NT2/D1 (cell line): ENCODE measurements at regions not wholly inside any gene's neighbourhood (a gene's known extent, or its start where the extent isn't known, plus 50 kb on each side); places are given as distances from the start of the nearest gene placed in this dataset.

Experiments
- SUZ12 ChIP-seq: IDR thresholded peaks from 2 replicates; pipeline ENCODE4 v1.6.1; 2011; ENCODE audit not compliant: insufficient read length, insufficient read depth; ENCODE audit errors: extremely low read depth
- YY1 ChIP-seq: IDR thresholded peaks from 2 replicates; pipeline ENCODE4 v1.6.1; 2011; ENCODE audit not compliant: insufficient read length, insufficient read depth
- ZNF274 ChIP-seq: IDR thresholded peaks from 2 replicates; pipeline ENCODE4 v1.6.1; 2011; ENCODE audit warnings: mild to moderate bottlenecking, low read depth, low read length

- TF ChIP-seq YY1: no peak
- TF ChIP-seq ZNF274: no peak
- no peak for TF ChIP-seq SUZ12
Observed at GRCh38 chr15:88741046-88741445, 62.2 kb upstream of the ACAN start.
